SU-DHL-6 (cell line): ENCODE measurements at regions not wholly inside any gene's neighbourhood (a gene's known extent, or its start where the extent isn't known, plus 50 kb on each side); places are given as distances from the start of the nearest gene placed in this dataset.

ENCODE experiments used
- CTCF ChIP-seq: fragments of 200-600 bp; sonication (generic); IDR thresholded peaks from one replicate; pipeline ENCODE4 v1.5.1; 2017; ENCODE audit warnings: antibody characterized with exemption, mild to moderate bottlenecking, low read length, moderate library complexity; ENCODE audit not compliant: insufficient read depth, poor library complexity, severe bottlenecking
- EZH2phosphoT487 ChIP-seq: fragments of 200-600 bp; sonication (generic), shearing (Covaris generic); conservative IDR thresholded peaks from 2 replicates; pipeline ENCODE4 v1.6.1; 2018; ENCODE audit warnings: mild to moderate bottlenecking, antibody characterized with exemption, low read length, moderate library complexity, mixed read lengths

GRCh38 chr3:153669527-153669926 lies 451.7 kb upstream of the ARHGEF26 start:
- TF ChIP-seq CTCF: no peak
- no peak for TF ChIP-seq EZH2phosphoT487
